GM12891 (cell line): ENCODE measurements at regions not wholly inside any gene's neighbourhood (a gene's known extent, or its start where the extent isn't known, plus 50 kb on each side); places are given as distances from the start of the nearest gene placed in this dataset.

Experiments
- POLR2A ChIP-seq: IDR thresholded peaks from 2 replicates; pipeline ENCODE4 v1.6.1; 2011; ENCODE audit warnings: low read depth, low read length, control low read depth
- POLR2AphosphoS5 ChIP-seq: IDR thresholded peaks from 2 replicates; pipeline ENCODE4 v1.6.1; 2011; ENCODE audit warnings: low read depth, low read length, control low read depth
- SPI1 ChIP-seq: IDR thresholded peaks from 2 replicates; pipeline ENCODE4 v1.6.1; 2011; ENCODE audit warnings: low read depth, low read length, control low read depth

DNA sequence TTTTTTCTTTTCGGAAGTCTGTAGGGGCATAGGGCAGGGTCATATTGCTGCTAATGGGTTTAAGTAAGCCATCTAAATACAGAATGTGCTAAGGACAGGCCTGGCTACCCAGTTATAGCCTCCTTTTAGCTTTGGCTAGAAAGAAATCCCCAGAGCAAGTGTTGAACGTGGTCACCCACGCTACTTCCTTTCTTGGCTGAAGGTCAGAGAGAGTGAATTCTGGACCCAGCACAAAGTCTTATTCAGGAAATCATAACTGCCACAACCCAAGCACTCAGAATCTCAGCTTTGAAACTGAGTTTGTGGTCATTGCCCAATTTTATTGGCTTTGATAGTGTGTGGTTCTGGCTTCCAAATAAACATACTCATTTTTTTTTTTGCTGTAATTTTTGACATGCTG, 542.1 kb upstream of the ATP2B1 start:
- TF ChIP-seq POLR2AphosphoS5 (no peak), POLR2A (no peak), SPI1 (peak; percentile 30; the same call in 1 of the 2 replicates)
